AG09319 (cell line): ENCODE measurements at regions not wholly inside any gene's neighbourhood (a gene's known extent, or its start where the extent isn't known, plus 50 kb on each side); places are given as distances from the start of the nearest gene placed in this dataset.
"Not testable (repeated sequence)": the region's sequence is repeated elsewhere in the genome, so short reads cannot be mapped to it uniquely, and the experiment has no call there.

Experiments
- DNase-seq: peaks from one replicate; pipeline ENCODE4 v3.0.0-alpha.2; 2010; ENCODE audit warnings: low read depth; ENCODE audit errors: extremely low read depth
- CTCF ChIP-seq: IDR thresholded peaks from 2 replicates; pipeline ENCODE4 v1.5.1; 2011; ENCODE audit warnings: low read depth, mild to moderate bottlenecking, inconsistent platforms, low read length, moderate library complexity

- no peak for TF ChIP-seq CTCF
- no peak for DNase-seq
These were observed 153.5 kb upstream of the ATF7IP start for GRCh38 chr12:14211947-14212387.

- no peak for TF ChIP-seq CTCF
- DNase-seq = no peak
These were observed 151.9 kb upstream of the ATF7IP start for GRCh38 chr12:14213542-14213941.

- TF ChIP-seq CTCF = no peak
- no peak for DNase-seq
These were observed 151.0 kb upstream of the ATF7IP start for GRCh38 chr12:14214495-14214894.

GRCh38 chr12:14215949-14216348 is 149.5 kb upstream of the ATF7IP start:
- not testable (repeated sequence) for DNase-seq

- no peak for DNase-seq
- TF ChIP-seq CTCF = no peak
These were observed 148.8 kb upstream of the ATF7IP start for GRCh38 chr12:14216405-14217294.

- no peak for TF ChIP-seq CTCF
- no peak for DNase-seq
These were observed 146.3 kb upstream of the ATF7IP start for GRCh38 chr12:14219156-14219555.

GRCh38 chr12:14219670-14220069 is 145.8 kb upstream of the ATF7IP start:
- not testable (repeated sequence) for DNase-seq

- no peak for DNase-seq
- TF ChIP-seq CTCF = no peak
These were observed 140.4 kb upstream of the ATF7IP start for GRCh38 chr12:14225064-14225463.

- DNase-seq = not testable (repeated sequence)
These were observed 130.3 kb upstream of the ATF7IP start for GRCh38 chr12:14235176-14235575.

GRCh38 chr12:14236641-14237040 is 128.8 kb upstream of the ATF7IP start:
- DNase-seq = not testable (repeated sequence)
